ENCODE measurements at regions not wholly inside any gene's neighbourhood (a gene's known extent, or its start where the extent isn't known, plus 50 kb on each side); places are given as distances from the start of the nearest gene placed in this dataset.

- CTCF ChIA-PET, result no interaction called here
- POLR2A ChIA-PET, result no interaction called here
- no peak overlapping the region for H3K27ac Mint-ChIP-seq
Observed at GRCh38 chr1:164921493-164921892, 362.5 kb downstream of the PBX1 start.

GRCh38 chr1:164918140-164918539, 359.2 kb downstream of the PBX1 start:
- Histone ChIP-seq H3K4me3 (ENCODE audit: low read length) (no peak overlapping the region), H3K4me1 (ENCODE audit: insufficient read depth, low read length) (no peaks in the 10 kb centered on the region), H3K27me3 (ENCODE audit: insufficient read depth, low read length, poor library complexity, severe bottlenecking) (no peaks in the 10 kb centered on the region), H3K27ac (ENCODE audit: low read depth, low read length) (no peak overlapping the region), H3K36me3 (ENCODE audit: insufficient read depth, low read length) (no peaks in the 10 kb centered on the region), H3K9me3 (ENCODE audit: low read length) (no peaks in the 10 kb centered on the region)
- H3K36me3 Mint-ChIP-seq, result no peaks in the 10 kb centered on the region
- CTCF ChIA-PET, result no interaction called here
- H3K27ac Mint-ChIP-seq, result no peak overlapping the region
- no peaks in the 10 kb centered on the region for H3K4me1 Mint-ChIP-seq
- H3K27me3 Mint-ChIP-seq, result peaks cover 0 to 2% of the 10 kb centered on the region in 2 donors
- H3K4me3 Mint-ChIP-seq, result no peak overlapping the region
- POLR2A ChIA-PET, result no interaction called here
- no peak for DNase-seq
- H3K9me3 Mint-ChIP-seq, result peaks cover 0 to 10% (median 4%) of the 10 kb centered on the region in 5 donors

More at GRCh38 chr1:164921493-164921892, 362.5 kb downstream of the PBX1 start:
- Histone ChIP-seq H3K9me3 (ENCODE audit: low read length) (no peaks in the 10 kb centered on the region), H3K27ac (ENCODE audit: low read depth, low read length) (no peak overlapping the region), H3K36me3 (ENCODE audit: insufficient read depth, low read length) (no peaks in the 10 kb centered on the region), H3K4me1 (ENCODE audit: insufficient read depth, low read length) (no peaks in the 10 kb centered on the region), H3K27me3 (ENCODE audit: insufficient read depth, low read length, poor library complexity, severe bottlenecking) (no peaks in the 10 kb centered on the region), H3K4me3 (ENCODE audit: low read length) (no peak overlapping the region)
- Mint-ChIP-seq H3K9me3 (peaks cover 0 to 7% (median 6%) of the 10 kb centered on the region in 5 donors), H3K27me3 (peaks cover 0 to 2% of the 10 kb centered on the region in 2 donors), H3K36me3 (no peaks in the 10 kb centered on the region), H3K4me3 (no peak overlapping the region), H3K4me1 (no peaks in the 10 kb centered on the region)
- DNase-seq, result no peak

- H3K4me3 ChIP-seq (ENCODE audit: low read length), result no peak overlapping the region
- Mint-ChIP-seq H3K36me3 (no peaks in the 10 kb centered on the region), H3K9me3 (peaks cover 0 to 9% (median 2%) of the 10 kb centered on the region in 5 donors), H3K27me3 (peaks cover 0 to 2% of the 10 kb centered on the region in 2 donors), H3K4me1 (no peaks in the 10 kb centered on the region), H3K27ac (no peak overlapping the region), H3K4me3 (no peak overlapping the region)
- no peaks in the 10 kb centered on the region for H3K36me3 ChIP-seq (ENCODE audit: insufficient read depth, low read length)
- H3K4me1 ChIP-seq (ENCODE audit: insufficient read depth, low read length), result no peaks in the 10 kb centered on the region
- ChIA-PET CTCF (no interaction called here), POLR2A (no interaction called here)
- H3K27ac ChIP-seq (ENCODE audit: low read depth, low read length), result no peak overlapping the region
- no peaks in the 10 kb centered on the region for H3K9me3 ChIP-seq (ENCODE audit: low read length)
- H3K27me3 ChIP-seq (ENCODE audit: insufficient read depth, low read length, poor library complexity, severe bottlenecking), result no peaks in the 10 kb centered on the region
- DNase-seq, result no peak
Observed at GRCh38 chr1:164914208-164914607, 355.2 kb downstream of the PBX1 start.

GRCh38 chr1:164912290-164912689, 353.3 kb downstream of the PBX1 start:
- no peaks in the 10 kb centered on the region for H3K36me3 Mint-ChIP-seq
- ChIA-PET POLR2A (no interaction called here), CTCF (no interaction called here)
- no peak overlapping the region for H3K4me3 Mint-ChIP-seq
- peaks cover 0 to 13% (median 2%) of the 10 kb centered on the region in 5 donors for H3K9me3 Mint-ChIP-seq
- Histone ChIP-seq H3K9me3 (ENCODE audit: low read length) (no peaks in the 10 kb centered on the region), H3K27ac (ENCODE audit: low read depth, low read length) (no peak overlapping the region), H3K27me3 (ENCODE audit: insufficient read depth, low read length, poor library complexity, severe bottlenecking) (no peaks in the 10 kb centered on the region), H3K4me3 (ENCODE audit: low read length) (no peak overlapping the region), H3K36me3 (ENCODE audit: insufficient read depth, low read length) (no peaks in the 10 kb centered on the region), H3K4me1 (ENCODE audit: insufficient read depth, low read length) (no peaks in the 10 kb centered on the region)
- H3K4me1 Mint-ChIP-seq, result no peaks in the 10 kb centered on the region
- no peak overlapping the region for H3K27ac Mint-ChIP-seq
- no peak for DNase-seq
- H3K27me3 Mint-ChIP-seq, result peaks cover 0 to 2% of the 10 kb centered on the region in 2 donors

- Mint-ChIP-seq H3K9me3 (peaks cover 0 to 7% (median 0%) of the 10 kb centered on the region in 5 donors), H3K36me3 (no peaks in the 10 kb centered on the region), H3K27ac (no peak overlapping the region), H3K27me3 (peaks cover 0 to 2% of the 10 kb centered on the region in 2 donors), H3K4me1 (no peaks in the 10 kb centered on the region), H3K4me3 (no peak overlapping the region)
- no peaks in the 10 kb centered on the region for H3K27me3 ChIP-seq (ENCODE audit: insufficient read depth, low read length, poor library complexity, severe bottlenecking)
- ChIA-PET CTCF (no interaction called here), POLR2A (no interaction called here)
- no peaks in the 10 kb centered on the region for H3K9me3 ChIP-seq (ENCODE audit: low read length)
- no peak overlapping the region for H3K27ac ChIP-seq (ENCODE audit: low read depth, low read length)
- no peak overlapping the region for H3K4me3 ChIP-seq (ENCODE audit: low read length)
- no peak for DNase-seq
- no peaks in the 10 kb centered on the region for H3K36me3 ChIP-seq (ENCODE audit: insufficient read depth, low read length)
- no peaks in the 10 kb centered on the region for H3K4me1 ChIP-seq (ENCODE audit: insufficient read depth, low read length)
Observed at GRCh38 chr1:164910671-164911070, 351.7 kb downstream of the PBX1 start.

- Mint-ChIP-seq H3K4me1 (no peaks in the 10 kb centered on the region), H3K36me3 (no peaks in the 10 kb centered on the region), H3K27ac (peak overlapping the region in 1 of 8 donors; percentile 22), H3K9me3 (peaks cover 0 to 7% (median 0%) of the 10 kb centered on the region in 5 donors), H3K4me3 (no peak overlapping the region), H3K27me3 (peaks cover 0 to 2% of the 10 kb centered on the region in 2 donors)
- no peak overlapping the region for H3K4me3 ChIP-seq (ENCODE audit: low read length)
- H3K27me3 ChIP-seq (ENCODE audit: insufficient read depth, low read length, poor library complexity, severe bottlenecking), result no peaks in the 10 kb centered on the region
- no peaks in the 10 kb centered on the region for H3K4me1 ChIP-seq (ENCODE audit: insufficient read depth, low read length)
- no peaks in the 10 kb centered on the region for H3K9me3 ChIP-seq (ENCODE audit: low read length)
- no peak for DNase-seq
- H3K27ac ChIP-seq (ENCODE audit: low read depth, low read length), result no peak overlapping the region
- CTCF ChIA-PET, result interaction anchor here (1.2 kb wide), 1 partner anchor 12 kb away, joined by 3 read pairs; no protein-coding TSS in a partner anchor
- POLR2A ChIA-PET, result no interaction called here
- H3K36me3 ChIP-seq (ENCODE audit: insufficient read depth, low read length), result no peaks in the 10 kb centered on the region
Observed at GRCh38 chr1:164907666-164908065, 348.7 kb downstream of the PBX1 start.

GRCh38 chr1:164905869-164906268, 346.9 kb downstream of the PBX1 start:
- Mint-ChIP-seq H3K27ac (no peak overlapping the region), H3K9me3 (peaks cover 0 to 11% (median 4%) of the 10 kb centered on the region in 5 donors), H3K4me1 (no peaks in the 10 kb centered on the region), H3K4me3 (no peak overlapping the region), H3K27me3 (peaks cover 0 to 2% of the 10 kb centered on the region in 2 donors), H3K36me3 (no peaks in the 10 kb centered on the region)
- Histone ChIP-seq H3K4me1 (ENCODE audit: insufficient read depth, low read length) (no peaks in the 10 kb centered on the region), H3K27ac (ENCODE audit: low read depth, low read length) (no peak overlapping the region), H3K4me3 (ENCODE audit: low read length) (no peak overlapping the region), H3K9me3 (ENCODE audit: low read length) (no peaks in the 10 kb centered on the region), H3K27me3 (ENCODE audit: insufficient read depth, low read length, poor library complexity, severe bottlenecking) (no peaks in the 10 kb centered on the region), H3K36me3 (ENCODE audit: insufficient read depth, low read length) (no peaks in the 10 kb centered on the region)
- POLR2A ChIA-PET, result no interaction called here
- DNase-seq, result no peak
- CTCF ChIA-PET, result no interaction called here

- Histone ChIP-seq H3K36me3 (ENCODE audit: insufficient read depth, low read length) (no peaks in the 10 kb centered on the region), H3K4me1 (ENCODE audit: insufficient read depth, low read length) (no peaks in the 10 kb centered on the region), H3K9me3 (ENCODE audit: low read length) (no peaks in the 10 kb centered on the region), H3K4me3 (ENCODE audit: low read length) (no peak overlapping the region), H3K27ac (ENCODE audit: low read depth, low read length) (no peak overlapping the region), H3K27me3 (ENCODE audit: insufficient read depth, low read length, poor library complexity, severe bottlenecking) (no peaks in the 10 kb centered on the region)
- CTCF ChIA-PET, result interaction anchor here (0.6 kb wide), 1 partner anchor 11 kb away, joined by 3 read pairs; no protein-coding TSS in a partner anchor
- H3K27ac Mint-ChIP-seq, result no peak overlapping the region
- peaks cover 0 to 18% (median 6%) of the 10 kb centered on the region in 5 donors for H3K9me3 Mint-ChIP-seq
- H3K27me3 Mint-ChIP-seq, result no peaks in the 10 kb centered on the region
- H3K4me3 Mint-ChIP-seq, result no peak overlapping the region
- no peaks in the 10 kb centered on the region for H3K36me3 Mint-ChIP-seq
- no peak for DNase-seq
- POLR2A ChIA-PET, result no interaction called here
- no peaks in the 10 kb centered on the region for H3K4me1 Mint-ChIP-seq
Observed at GRCh38 chr1:164902491-164902890, 343.5 kb downstream of the PBX1 start.
